ENCODE measurements at regions not wholly inside any gene's neighbourhood (a gene's known extent, or its start where the extent isn't known, plus 50 kb on each side); places are given as distances from the start of the nearest gene placed in this dataset.

- no peak for DNase-seq (ENCODE audit: low read depth)
- no peak for TF ChIP-seq CTCF (IDR thresholded peaks at IDR 0.05; ENCODE audit: insufficient read depth, low read depth, low read length, missing control alignments)
- no peak overlapping the region for H3K4me3 ChIP-seq (ENCODE audit: low read depth, low read length)
Observed at GRCh38 chr21:16713331-16714117, 799.3 kb upstream of the CXADR start.

GRCh38 chr21:16740511-16740910, 772.3 kb upstream of the CXADR start:
- DNase-seq (ENCODE audit: low read depth), result no peak
- TF ChIP-seq CTCF (IDR thresholded peaks at IDR 0.05; ENCODE audit: insufficient read depth, low read depth, low read length, missing control alignments), result no peak
- no peak overlapping the region for H3K4me3 ChIP-seq (ENCODE audit: low read depth, low read length)

- TF ChIP-seq CTCF (IDR thresholded peaks at IDR 0.05; ENCODE audit: insufficient read depth, low read depth, low read length, missing control alignments), result no peak
- DNase-seq (ENCODE audit: low read depth), result no peak
- no peak overlapping the region for H3K4me3 ChIP-seq (ENCODE audit: low read depth, low read length)
Observed at GRCh38 chr21:16741141-16741665, 771.6 kb upstream of the CXADR start.

- TF ChIP-seq CTCF (IDR thresholded peaks at IDR 0.05; ENCODE audit: insufficient read depth, low read depth, low read length, missing control alignments), result no peak
- no peak for DNase-seq (ENCODE audit: low read depth)
- H3K4me3 ChIP-seq (ENCODE audit: low read depth, low read length), result no peak overlapping the region
Observed at GRCh38 chr21:16742131-16742641, 770.7 kb upstream of the CXADR start.

GRCh38 chr21:16742741-16743140, 770.1 kb upstream of the CXADR start:
- TF ChIP-seq CTCF (IDR thresholded peaks at IDR 0.05; ENCODE audit: insufficient read depth, low read depth, low read length, missing control alignments), result no peak
- DNase-seq (ENCODE audit: low read depth), result no peak

GRCh38 chr21:16743317-16743716, 769.5 kb upstream of the CXADR start:
- TF ChIP-seq CTCF (IDR thresholded peaks at IDR 0.05; ENCODE audit: insufficient read depth, low read depth, low read length, missing control alignments), result no peak
- H3K4me3 ChIP-seq (ENCODE audit: low read depth, low read length), result no peak overlapping the region
- no peak for DNase-seq (ENCODE audit: low read depth)

More at GRCh38 chr21:16742741-16743140, 770.1 kb upstream of the CXADR start:
- no peak overlapping the region for H3K4me3 ChIP-seq (ENCODE audit: low read depth, low read length)
